ENCODE measurements at regions not wholly inside any gene's neighbourhood (a gene's known extent, or its start where the extent isn't known, plus 50 kb on each side); places are given as distances from the start of the nearest gene placed in this dataset.
"Not testable (repeated sequence)": the region's sequence is repeated elsewhere in the genome, so short reads cannot be mapped to it uniquely, and the experiment has no call there.

GRCh38 chr2:220556658-220557057 lies 929.2 kb downstream of the SLC4A3 start:
- DNase-seq (ENCODE audit: low spot score): no peak

GRCh38 chr2:220560192-220560591 lies 932.8 kb downstream of the SLC4A3 start:
- no peak for DNase-seq (ENCODE audit: low spot score)

- no peak for DNase-seq (ENCODE audit: low spot score)
These were observed 935.1 kb downstream of the SLC4A3 start for GRCh38 chr2:220562375-220563140.

GRCh38 chr2:220568296-220568695 lies 940.9 kb downstream of the SLC4A3 start:
- no peak for DNase-seq (ENCODE audit: low spot score)

GRCh38 chr2:220569112-220569897 lies 941.9 kb downstream of the SLC4A3 start:
- DNase-seq (ENCODE audit: low spot score): no peak

- no peak for DNase-seq (ENCODE audit: low spot score)
These were observed 945.0 kb downstream of the SLC4A3 start for GRCh38 chr2:220572385-220572784.

- no peak for DNase-seq (ENCODE audit: low spot score)
These were observed 946.6 kb downstream of the SLC4A3 start for GRCh38 chr2:220574038-220574437.

GRCh38 chr2:220575963-220576362 lies 948.5 kb downstream of the SLC4A3 start:
- no peak for DNase-seq (ENCODE audit: low spot score)

GRCh38 chr2:220579452-220579851 lies 952.0 kb downstream of the SLC4A3 start:
- no peak for DNase-seq (ENCODE audit: low spot score)

- DNase-seq (ENCODE audit: low spot score): no peak
These were observed 952.7 kb downstream of the SLC4A3 start for GRCh38 chr2:220580113-220580512.

GRCh38 chr2:220583725-220584124 lies 956.3 kb downstream of the SLC4A3 start:
- no peak for DNase-seq (ENCODE audit: low spot score)

- DNase-seq (ENCODE audit: low spot score): no peak
These were observed 957.8 kb downstream of the SLC4A3 start for GRCh38 chr2:220585241-220585640.

GRCh38 chr2:220586980-220587530 lies 959.6 kb downstream of the SLC4A3 start:
- DNase-seq (ENCODE audit: low spot score): no peak

GRCh38 chr2:220588148-220588547 lies 960.7 kb downstream of the SLC4A3 start:
- DNase-seq (ENCODE audit: low spot score): no peak

- no peak for DNase-seq (ENCODE audit: low spot score)
These were observed 963.0 kb downstream of the SLC4A3 start for GRCh38 chr2:220590476-220590875.

- DNase-seq (ENCODE audit: low spot score): no peak
These were observed 966.1 kb downstream of the SLC4A3 start for GRCh38 chr2:220593526-220593925.

GRCh38 chr2:220601674-220602073 lies 970.4 kb downstream of the EPHA4 start:
- no peak for DNase-seq (ENCODE audit: low spot score)

GRCh38 chr2:220613004-220613403 lies 959.1 kb downstream of the EPHA4 start:
- not testable (repeated sequence) for DNase-seq (ENCODE audit: low spot score)

GRCh38 chr2:220614064-220614463 lies 958.0 kb downstream of the EPHA4 start:
- no peak for DNase-seq (ENCODE audit: low spot score)

- no peak for DNase-seq (ENCODE audit: low spot score)
These were observed 952.4 kb downstream of the EPHA4 start for GRCh38 chr2:220619525-220620220.

- no peak for DNase-seq (ENCODE audit: low spot score)
These were observed 945.5 kb downstream of the EPHA4 start for GRCh38 chr2:220626603-220627002.

- no peak for DNase-seq (ENCODE audit: low spot score)
These were observed 943.9 kb downstream of the EPHA4 start for GRCh38 chr2:220628252-220628651.

Data from COLO829 (cell line).